SHP77 treated with DMSO at 0.1 percent for 48 hours (cell line): ENCODE measurements at regions not wholly inside any gene's neighbourhood (a gene's known extent, or its start where the extent isn't known, plus 50 kb on each side); places are given as distances from the start of the nearest gene placed in this dataset.

ENCODE experiments used
- DNase-seq: peaks from one replicate; lab custom pipeline; 2025; lab: John Stamatoyannopoulos, UW

- no peak for DNase-seq
Measured at GRCh38 chr9:107211284-107211923, 71.7 kb upstream of the RAD23B start.

GRCh38 chr9:107212613-107213012, 70.5 kb upstream of the RAD23B start:
- no peak for DNase-seq

GRCh38 chr9:107213080-107213479, 70.0 kb upstream of the RAD23B start:
- DNase-seq = no peak

- no peak for DNase-seq
Measured at GRCh38 chr9:107213561-107214028, 69.5 kb upstream of the RAD23B start.

GRCh38 chr9:107214381-107214780, 68.7 kb upstream of the RAD23B start:
- no peak for DNase-seq

GRCh38 chr9:107214915-107215314, 68.2 kb upstream of the RAD23B start:
- DNase-seq = no peak

- no peak for DNase-seq
Measured at GRCh38 chr9:107215381-107215780, 67.7 kb upstream of the RAD23B start.

- DNase-seq = no peak
Measured at GRCh38 chr9:107216329-107216728, 66.8 kb upstream of the RAD23B start.

- DNase-seq = no peak
Measured at GRCh38 chr9:107218829-107219485, 64.1 kb upstream of the RAD23B start.

- no peak for DNase-seq
Measured at GRCh38 chr9:107219486-107220077, 63.5 kb upstream of the RAD23B start.

- DNase-seq = no peak
Measured at GRCh38 chr9:107221321-107221720, 61.8 kb upstream of the RAD23B start.

- no peak for DNase-seq
Measured at GRCh38 chr9:107222020-107222522, 61.0 kb upstream of the RAD23B start.

- DNase-seq = no peak
Measured at GRCh38 chr9:107223381-107223780, 59.7 kb upstream of the RAD23B start.

GRCh38 chr9:107224252-107224651, 58.8 kb upstream of the RAD23B start:
- DNase-seq = no peak

- no peak for DNase-seq
Measured at GRCh38 chr9:107226421-107226820, 56.7 kb upstream of the RAD23B start.

- no peak for DNase-seq
Measured at GRCh38 chr9:107227774-107228173, 55.3 kb upstream of the RAD23B start.

GRCh38 chr9:107228496-107229039, 54.5 kb upstream of the RAD23B start:
- no peak for DNase-seq

- no peak for DNase-seq
Measured at GRCh38 chr9:107229241-107229741, 53.8 kb upstream of the RAD23B start.
